ENCODE measurements at regions not wholly inside any gene's neighbourhood (a gene's known extent, or its start where the extent isn't known, plus 50 kb on each side); places are given as distances from the start of the nearest gene placed in this dataset.

- H3K27me3 ChIP-seq (ENCODE audit: insufficient read depth, low read length) = no peaks in the 10 kb centered on the region
- DNase-seq (ENCODE audit: insufficient read length, low spot score, missing footprints) = no peak
- no peak overlapping the region for H2AFZ ChIP-seq (ENCODE audit: low read length)
- H3K4me1 ChIP-seq (ENCODE audit: insufficient read depth, low read length) = no peaks in the 10 kb centered on the region
- TF ChIP-seq CTCF (IDR thresholded peaks at IDR 0.05; ENCODE audit: extremely low read depth, low read depth, low read length) = no peak
- no peaks in the 10 kb centered on the region for H3K36me3 ChIP-seq (ENCODE audit: insufficient read depth, low read length)
- H3K9me3 ChIP-seq (ENCODE audit: low read depth, low read length) = no peaks in the 10 kb centered on the region
- no peaks in the 10 kb centered on the region for H4K20me1 ChIP-seq (ENCODE audit: insufficient read depth, low read length)
- H3K4me3 ChIP-seq (ENCODE audit: insufficient read depth, low read length) = no peak overlapping the region
- no peak overlapping the region for H3K27ac ChIP-seq (ENCODE audit: low read depth, low read length)
- H3K79me2 ChIP-seq (ENCODE audit: insufficient read depth, low read length) = no peaks in the 10 kb centered on the region
- H3K4me2 ChIP-seq (ENCODE audit: insufficient read depth, low read length) = no peak overlapping the region
Observed at GRCh38 chr16:61149709-61150108, 886.5 kb downstream of the CDH8 start.

- no peaks in the 10 kb centered on the region for H3K27me3 ChIP-seq (ENCODE audit: insufficient read depth, low read length)
- no peak overlapping the region for H3K27ac ChIP-seq (ENCODE audit: low read depth, low read length)
- H4K20me1 ChIP-seq (ENCODE audit: insufficient read depth, low read length) = no peaks in the 10 kb centered on the region
- no peak overlapping the region for H3K4me3 ChIP-seq (ENCODE audit: insufficient read depth, low read length)
- TF ChIP-seq CTCF (IDR thresholded peaks at IDR 0.05; ENCODE audit: extremely low read depth, low read depth, low read length) = no peak
- H2AFZ ChIP-seq (ENCODE audit: low read length) = no peak overlapping the region
- no peak overlapping the region for H3K4me2 ChIP-seq (ENCODE audit: insufficient read depth, low read length)
- H3K36me3 ChIP-seq (ENCODE audit: insufficient read depth, low read length) = no peaks in the 10 kb centered on the region
- no peaks in the 10 kb centered on the region for H3K4me1 ChIP-seq (ENCODE audit: insufficient read depth, low read length)
- no peak for DNase-seq (ENCODE audit: insufficient read length, low spot score, missing footprints)
- H3K79me2 ChIP-seq (ENCODE audit: insufficient read depth, low read length) = no peaks in the 10 kb centered on the region
- H3K9me3 ChIP-seq (ENCODE audit: low read depth, low read length) = no peaks in the 10 kb centered on the region
Observed at GRCh38 chr16:61148930-61149329, 887.3 kb downstream of the CDH8 start.

DNA sequence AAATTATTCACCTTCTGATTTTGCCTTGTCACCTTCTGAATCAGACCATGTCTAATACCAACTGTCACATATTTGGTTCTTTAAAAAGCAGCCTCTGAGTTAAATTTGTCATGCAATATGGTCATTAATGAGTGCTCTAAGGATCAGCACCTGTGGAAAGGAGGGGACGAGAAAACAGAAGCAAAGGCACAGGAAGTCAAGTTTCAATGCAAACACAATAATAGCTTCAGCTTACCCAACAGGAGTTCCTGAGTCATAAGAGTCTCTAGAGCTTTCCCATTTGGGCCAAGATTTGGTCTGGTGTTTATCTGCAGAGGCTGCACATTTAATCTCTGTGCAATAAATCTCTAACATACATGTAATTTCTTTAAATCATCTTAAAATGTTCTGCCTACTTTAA, 889.8 kb downstream of the CDH8 start:
- no peaks in the 10 kb centered on the region for H3K9me3 ChIP-seq (ENCODE audit: low read depth, low read length)
- no peaks in the 10 kb centered on the region for H3K4me1 ChIP-seq (ENCODE audit: insufficient read depth, low read length)
- no peak overlapping the region for H3K4me3 ChIP-seq (ENCODE audit: insufficient read depth, low read length)
- H3K27me3 ChIP-seq (ENCODE audit: insufficient read depth, low read length) = no peaks in the 10 kb centered on the region
- TF ChIP-seq CTCF (IDR thresholded peaks at IDR 0.05; ENCODE audit: extremely low read depth, low read depth, low read length) = no peak
- no peak overlapping the region for H3K27ac ChIP-seq (ENCODE audit: low read depth, low read length)
- no peaks in the 10 kb centered on the region for H4K20me1 ChIP-seq (ENCODE audit: insufficient read depth, low read length)
- no peak overlapping the region for H3K4me2 ChIP-seq (ENCODE audit: insufficient read depth, low read length)
- no peaks in the 10 kb centered on the region for H3K79me2 ChIP-seq (ENCODE audit: insufficient read depth, low read length)
- H3K36me3 ChIP-seq (ENCODE audit: insufficient read depth, low read length) = no peaks in the 10 kb centered on the region
- DNase-seq (ENCODE audit: insufficient read length, low spot score, missing footprints) = no peak
- H2AFZ ChIP-seq (ENCODE audit: low read length) = no peak overlapping the region

GRCh38 chr16:61131447-61131846, 904.8 kb downstream of the CDH8 start:
- no peak overlapping the region for H3K4me2 ChIP-seq (ENCODE audit: insufficient read depth, low read length)
- no peak for TF ChIP-seq CTCF (IDR thresholded peaks at IDR 0.05; ENCODE audit: extremely low read depth, low read depth, low read length)

More at GRCh38 chr16:61131447-61131846, 904.8 kb downstream of the CDH8 start:
- no peak overlapping the region for H3K4me3 ChIP-seq (ENCODE audit: insufficient read depth, low read length)
- H3K9me3 ChIP-seq (ENCODE audit: low read depth, low read length) = no peaks in the 10 kb centered on the region
- no peak overlapping the region for H2AFZ ChIP-seq (ENCODE audit: low read length)
- H3K27me3 ChIP-seq (ENCODE audit: insufficient read depth, low read length) = no peaks in the 10 kb centered on the region
- no peaks in the 10 kb centered on the region for H3K4me1 ChIP-seq (ENCODE audit: insufficient read depth, low read length)
- H3K27ac ChIP-seq (ENCODE audit: low read depth, low read length) = no peak overlapping the region
- H3K79me2 ChIP-seq (ENCODE audit: insufficient read depth, low read length) = no peaks in the 10 kb centered on the region
- no peaks in the 10 kb centered on the region for H4K20me1 ChIP-seq (ENCODE audit: insufficient read depth, low read length)
- DNase-seq (ENCODE audit: insufficient read length, low spot score, missing footprints) = no peak
- H3K36me3 ChIP-seq (ENCODE audit: insufficient read depth, low read length) = no peaks in the 10 kb centered on the region
